Gastroesophageal sphincter (tissue), 4 donors: ENCODE measurements at regions not wholly inside any gene's neighbourhood (a gene's known extent, or its start where the extent isn't known, plus 50 kb on each side); places are given as distances from the start of the nearest gene placed in this dataset.

Source experiments
- ATAC-seq: fragments of 150-250 bp; one replicate; pipeline ENCODE4 v1.9.1; 2016; ENCODE audit warnings: mild to moderate bottlenecking, moderate library complexity
- H3K27ac ChIP-seq, 4 donors: fragments of 200-600 bp; sonication (generic) in 3 of 4; 1 replicate in 3 of 4; 2 replicates in 1 of 4; pipeline ENCODE4 v1.5.1; 2016 to 2019
- H3K27me3 ChIP-seq: fragments of 200-600 bp; sonication (generic); one replicate; pipeline ENCODE4 v1.5.1; 2019
- H3K36me3 ChIP-seq, 2 donors: fragments of 200-600 bp; sonication (generic); one replicate each; pipeline ENCODE4 v1.5.1; 2019; ENCODE audit warnings: control low read depth in 1 of 2
- H3K4me1 ChIP-seq, 3 donors: fragments of 200-600 bp; sonication (generic); 1 replicate in 2 of 3; 2 replicates in 1 of 3; pipeline ENCODE4 v1.5.1; 2016 to 2019; ENCODE audit warnings: control low read depth in 2 of 3
- H3K4me3 ChIP-seq, 2 donors: fragments of 200-600 bp; sonication (generic); one replicate each; pipeline ENCODE4 v1.5.1; 2019; ENCODE audit warnings: mild to moderate bottlenecking in 1 of 2, moderate library complexity in 1 of 2
- H3K9me3 ChIP-seq, 3 donors: fragments of 200-600 bp; sonication (generic); one replicate each; pipeline ENCODE4 v1.5.1; 2017 to 2019; ENCODE audit warnings: control low read depth in 2 of 3
- EP300 ChIP-seq: sonication (generic); formaldehyde crosslinking; IDR thresholded peaks from one replicate; pipeline ENCODE4 v1.6.1; 2017; ENCODE audit warnings: antibody characterized with exemption, mild to moderate bottlenecking
- POLR2A ChIP-seq, 2 donors: fragments of 450-650 bp; IDR thresholded peaks; one replicate each; pipeline ENCODE4 v1.6.1; 2017; ENCODE audit warnings: antibody characterized with exemption in 2 of 2, mild to moderate bottlenecking in 2 of 2, moderate library complexity in 1 of 2
- POLR2AphosphoS5 ChIP-seq: sonication (generic); formaldehyde crosslinking; IDR thresholded peaks from one replicate; pipeline ENCODE4 v1.6.1; 2017; ENCODE audit warnings: antibody characterized with exemption
- WGBS, 2 donors: methylation state at CpG; one replicate each; pipeline ENCODE4 v1.1.5; 2018; ENCODE audit warnings: low coverage in 1 of 2; 5-methylcytosine and 5-hydroxymethylcytosine counted together
- TF ChIP-seq, protein P1 (sequence below), 4 experiments: fragments of 200-600 bp in 2 of 4; fragments of 450-650 bp in 2 of 4; sonication (generic) in 1 of 4; IDR thresholded peaks; one replicate each; pipeline ENCODE4 v1.5.1; 2017 to 2019; ENCODE audit warnings: antibody characterized with exemption in 4 of 4, mild to moderate bottlenecking in 2 of 4, moderate library complexity in 2 of 4

GRCh38 chr17:71067669-71068407 is 898.5 kb downstream of the KCNJ2 start:
- no peaks in the 10 kb centered on the region for H3K27me3 ChIP-seq
- TF ChIP-seq EP300 (no peak), POLR2A (IDR thresholded peaks at IDR 0.05) (no peak), POLR2AphosphoS5 (no peak)
- TF ChIP-seq, protein P1, sequence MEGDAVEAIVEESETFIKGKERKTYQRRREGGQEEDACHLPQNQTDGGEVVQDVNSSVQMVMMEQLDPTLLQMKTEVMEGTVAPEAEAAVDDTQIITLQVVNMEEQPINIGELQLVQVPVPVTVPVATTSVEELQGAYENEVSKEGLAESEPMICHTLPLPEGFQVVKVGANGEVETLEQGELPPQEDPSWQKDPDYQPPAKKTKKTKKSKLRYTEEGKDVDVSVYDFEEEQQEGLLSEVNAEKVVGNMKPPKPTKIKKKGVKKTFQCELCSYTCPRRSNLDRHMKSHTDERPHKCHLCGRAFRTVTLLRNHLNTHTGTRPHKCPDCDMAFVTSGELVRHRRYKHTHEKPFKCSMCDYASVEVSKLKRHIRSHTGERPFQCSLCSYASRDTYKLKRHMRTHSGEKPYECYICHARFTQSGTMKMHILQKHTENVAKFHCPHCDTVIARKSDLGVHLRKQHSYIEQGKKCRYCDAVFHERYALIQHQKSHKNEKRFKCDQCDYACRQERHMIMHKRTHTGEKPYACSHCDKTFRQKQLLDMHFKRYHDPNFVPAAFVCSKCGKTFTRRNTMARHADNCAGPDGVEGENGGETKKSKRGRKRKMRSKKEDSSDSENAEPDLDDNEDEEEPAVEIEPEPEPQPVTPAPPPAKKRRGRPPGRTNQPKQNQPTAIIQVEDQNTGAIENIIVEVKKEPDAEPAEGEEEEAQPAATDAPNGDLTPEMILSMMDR (IDR thresholded peaks at IDR 0.05): no peak

GRCh38 chr17:71068408-71068750 is 899.0 kb downstream of the KCNJ2 start:
- Histone ChIP-seq H3K27me3 (no peaks in the 10 kb centered on the region), H3K4me1 (no peaks in the 10 kb centered on the region), H3K27ac (no peak overlapping the region), H3K4me3 (no peak overlapping the region), H3K9me3 (no peaks in the 10 kb centered on the region), H3K36me3 (no peaks in the 10 kb centered on the region)
- no peak for ATAC-seq
- TF ChIP-seq, protein P1 (IDR thresholded peaks at IDR 0.05): no peak
- TF ChIP-seq POLR2AphosphoS5 (no peak), EP300 (no peak), POLR2A (IDR thresholded peaks at IDR 0.05) (no peak)

More at GRCh38 chr17:71067669-71068407, 898.5 kb downstream of the KCNJ2 start:
- no peak overlapping the region for H3K27ac ChIP-seq
- no peaks in the 10 kb centered on the region for H3K4me1 ChIP-seq
- no peak overlapping the region for H3K4me3 ChIP-seq
- no peak for ATAC-seq
- WGBS, 2 donors: 48 to 50% methylated on average over 9 of the region's 9 CpGs
- H3K36me3 ChIP-seq: no peaks in the 10 kb centered on the region
- no peaks in the 10 kb centered on the region for H3K9me3 ChIP-seq

DNA sequence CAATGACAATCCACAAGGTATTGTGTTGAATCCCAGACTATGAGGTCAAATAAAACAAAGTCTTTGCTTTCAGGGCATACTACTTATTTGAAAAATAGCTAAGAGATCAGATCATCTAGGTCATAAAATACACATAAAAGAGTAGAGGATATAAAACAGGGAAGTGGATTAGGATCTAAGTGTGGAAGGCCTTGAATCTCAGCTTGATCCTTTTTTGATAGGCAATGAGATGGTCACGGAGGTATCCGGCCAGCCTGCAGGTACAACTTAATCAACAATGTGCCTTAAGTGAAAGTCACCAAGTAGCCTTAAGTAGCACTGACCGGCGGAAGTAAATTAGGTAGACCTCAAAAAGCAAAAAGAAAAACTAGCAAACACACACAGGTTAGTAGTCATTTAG is 901.7 kb downstream of the KCNJ2 start:
- 78 to 95% methylated on average over 3 to 4 of the region's 4 CpGs for WGBS, 2 donors
- H3K4me1 ChIP-seq: no peaks in the 10 kb centered on the region
- no peak overlapping the region for H3K4me3 ChIP-seq
- H3K27me3 ChIP-seq: no peaks in the 10 kb centered on the region
- ATAC-seq: no peak
- TF ChIP-seq, protein P1 (IDR thresholded peaks at IDR 0.05): no peak
- no peak for TF ChIP-seq POLR2A (IDR thresholded peaks at IDR 0.05)
- TF ChIP-seq POLR2AphosphoS5: no peak
- no peak for TF ChIP-seq EP300
- H3K9me3 ChIP-seq: no peaks in the 10 kb centered on the region
- H3K27ac ChIP-seq: no peak overlapping the region
- no peaks in the 10 kb centered on the region for H3K36me3 ChIP-seq

GRCh38 chr17:71071837-71072236 is 902.5 kb downstream of the KCNJ2 start:
- WGBS, 2 donors: 60 to 82% methylated on average over 2 to 10 of the region's 10 CpGs
- Histone ChIP-seq H3K4me1 (no peaks in the 10 kb centered on the region), H3K27me3 (no peaks in the 10 kb centered on the region), H3K4me3 (no peak overlapping the region), H3K9me3 (no peaks in the 10 kb centered on the region), H3K36me3 (no peaks in the 10 kb centered on the region), H3K27ac (no peak overlapping the region)
- no peak for ATAC-seq
- TF ChIP-seq EP300: no peak
- TF ChIP-seq POLR2A (IDR thresholded peaks at IDR 0.05): no peak
- TF ChIP-seq, protein P1 (IDR thresholded peaks at IDR 0.05): no peak
- no peak for TF ChIP-seq POLR2AphosphoS5

DNA sequence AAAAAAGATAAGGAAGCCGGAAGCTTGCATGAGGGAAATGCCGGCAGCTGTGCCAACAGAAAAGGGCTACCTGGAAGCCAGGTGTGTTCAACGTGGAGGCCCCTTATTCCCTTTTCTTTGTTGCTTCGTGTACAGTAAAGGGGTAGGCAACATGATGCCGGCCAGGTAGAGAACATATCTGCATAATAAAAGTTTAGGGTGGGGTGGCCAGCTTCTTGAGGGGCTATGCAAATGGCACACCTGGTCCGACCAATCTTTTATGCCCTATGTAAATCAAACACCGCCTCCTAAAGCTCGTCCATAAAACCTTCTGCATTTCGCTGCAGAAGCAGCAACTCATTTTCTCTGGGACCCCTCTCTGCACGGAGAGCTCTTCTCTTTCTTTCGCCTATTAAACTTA is 911.6 kb downstream of the KCNJ2 start:
- no peaks in the 10 kb centered on the region for H3K27me3 ChIP-seq
- no peak for ATAC-seq
- 74 to 92% methylated on average over 5 to 10 of the region's 11 CpGs for WGBS, 2 donors

More for the DNA sequence above, 911.6 kb downstream of the KCNJ2 start:
- no peak overlapping the region for H3K4me3 ChIP-seq
- H3K4me1 ChIP-seq: no peaks in the 10 kb centered on the region
- no peaks in the 10 kb centered on the region for H3K36me3 ChIP-seq
- no peak overlapping the region for H3K27ac ChIP-seq
- no peak for TF ChIP-seq EP300
- no peak for TF ChIP-seq POLR2A (IDR thresholded peaks at IDR 0.05)
- TF ChIP-seq, protein P1 (IDR thresholded peaks at IDR 0.05): no peak
- no peak for TF ChIP-seq POLR2AphosphoS5
- H3K9me3 ChIP-seq: no peaks in the 10 kb centered on the region
